Embryonic facial prominence (tissue), 1 donor: ENCODE measurements at regions not wholly inside any gene's neighbourhood (a gene's known extent, or its start where the extent isn't known, plus 50 kb on each side); places are given as distances from the start of the nearest gene placed in this dataset.

Source experiments
- DNase-seq: peaks from one replicate; pipeline ENCODE4 v3.0.0-alpha.2; 2016; ENCODE audit errors: extremely low spot score

- no peak for DNase-seq
Measured at GRCh38 chr3:148081926-148082325, 615.8 kb upstream of the AGTR1 start.

- no peak for DNase-seq
Measured at GRCh38 chr3:148082506-148083280, 615.0 kb upstream of the AGTR1 start.

- no peak for DNase-seq
Measured at GRCh38 chr3:148083526-148084182, 614.0 kb upstream of the AGTR1 start.

GRCh38 chr3:148084931-148085330, 612.8 kb upstream of the AGTR1 start:
- DNase-seq, result no peak

GRCh38 chr3:148087601-148088371, 609.9 kb upstream of the AGTR1 start:
- DNase-seq, result no peak

GRCh38 chr3:148089171-148089570, 608.5 kb upstream of the AGTR1 start:
- DNase-seq, result no peak

GRCh38 chr3:148090156-148090555, 607.5 kb upstream of the AGTR1 start:
- DNase-seq, result no peak

GRCh38 chr3:148092624-148093347, 604.9 kb upstream of the AGTR1 start:
- DNase-seq, result no peak

GRCh38 chr3:148093753-148094152, 604.0 kb upstream of the AGTR1 start:
- DNase-seq, result no peak

GRCh38 chr3:148095962-148096361, 601.7 kb upstream of the AGTR1 start:
- no peak for DNase-seq

- no peak for DNase-seq
Measured at GRCh38 chr3:148100476-148100875, 597.2 kb upstream of the AGTR1 start.

GRCh38 chr3:148101061-148101460, 596.6 kb upstream of the AGTR1 start:
- DNase-seq, result no peak

- no peak for DNase-seq
Measured at GRCh38 chr3:148102156-148102555, 595.5 kb upstream of the AGTR1 start.

GRCh38 chr3:148106062-148106461, 591.6 kb upstream of the AGTR1 start:
- DNase-seq, result no peak

- no peak for DNase-seq
Measured at GRCh38 chr3:148126956-148127355, 570.7 kb upstream of the AGTR1 start.

GRCh38 chr3:148128136-148128535, 569.6 kb upstream of the AGTR1 start:
- no peak for DNase-seq

- no peak for DNase-seq
Measured at GRCh38 chr3:148131990-148132638, 565.6 kb upstream of the AGTR1 start.

- no peak for DNase-seq
Measured at GRCh38 chr3:148136816-148137215, 560.9 kb upstream of the AGTR1 start.

- no peak for DNase-seq
Measured at GRCh38 chr3:148146241-148146640, 551.5 kb upstream of the AGTR1 start.

GRCh38 chr3:148146947-148147826, 550.5 kb upstream of the AGTR1 start:
- DNase-seq, result no peak
